Left ventricle myocardium inferior (tissue), 1 donor: ENCODE measurements at regions not wholly inside any gene's neighbourhood (a gene's known extent, or its start where the extent isn't known, plus 50 kb on each side); places are given as distances from the start of the nearest gene placed in this dataset.

Experiments
- DNase-seq: peaks from one replicate; pipeline ENCODE4 v3.0.0-alpha.2; 2020
- H3K27ac ChIP-seq: fragments of 200-600 bp; replicated peaks from 2 replicates; pipeline ENCODE4 v1.8.0; 2021
- H3K27me3 ChIP-seq: fragments of 200-600 bp; 2 replicates; pipeline ENCODE4 v1.8.0; 2021; ENCODE audit warnings: low read depth
- H3K36me3 ChIP-seq: fragments of 200-600 bp; 2 replicates; pipeline ENCODE4 v1.8.0; 2021
- H3K4me1 ChIP-seq: fragments of 200-600 bp; 2 replicates; pipeline ENCODE4 v1.8.0; 2021
- H3K4me3 ChIP-seq: fragments of 200-600 bp; 2 replicates; pipeline ENCODE4 v1.8.0; 2021; ENCODE audit warnings: mild to moderate bottlenecking, moderate library complexity
- H3K9me3 ChIP-seq: fragments of 200-600 bp; replicated peaks from 2 replicates; pipeline ENCODE4 v1.8.0; 2021
- intact Hi-C: fragments of 100-400 bp; cut with micrococcal nuclease; formaldehyde crosslinking; loops from one replicate; pipeline ENCODE4 v1.11.0; 2022
- TF ChIP-seq, protein P1 (sequence below): fragments of 200-600 bp; IDR thresholded peaks from 2 replicates; pipeline ENCODE4 v1.8.0; 2021; ENCODE audit warnings: antibody characterized with exemption, mild to moderate bottlenecking, borderline replicate concordance
- donor health status: DM: no; HTN: yes; CAD: no; lungs with severe emphysema.

DNA sequence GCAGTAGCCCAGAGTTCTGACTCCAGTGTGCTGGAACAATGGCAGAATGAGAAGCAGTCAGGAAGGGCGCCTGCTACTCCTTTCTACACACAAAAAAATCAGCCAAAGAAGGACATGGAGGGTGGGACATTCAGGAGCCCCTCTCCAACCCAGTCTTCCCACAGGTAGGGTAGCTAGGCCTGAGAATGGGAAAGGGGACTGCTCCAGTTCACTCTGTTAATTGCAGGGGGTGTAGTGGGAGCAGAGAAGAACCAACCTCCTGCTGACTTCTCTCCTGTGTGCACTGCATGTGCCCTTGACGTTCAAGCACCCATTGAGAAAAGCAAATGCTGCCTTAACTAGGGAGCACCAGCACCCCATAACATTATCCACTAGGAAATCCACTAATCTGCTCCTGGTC is 119.1 kb upstream of the IRX6 start:
- H3K9me3 ChIP-seq, result no peaks in the 10 kb centered on the region
- intact Hi-C loops, result no loop called here

DNA sequence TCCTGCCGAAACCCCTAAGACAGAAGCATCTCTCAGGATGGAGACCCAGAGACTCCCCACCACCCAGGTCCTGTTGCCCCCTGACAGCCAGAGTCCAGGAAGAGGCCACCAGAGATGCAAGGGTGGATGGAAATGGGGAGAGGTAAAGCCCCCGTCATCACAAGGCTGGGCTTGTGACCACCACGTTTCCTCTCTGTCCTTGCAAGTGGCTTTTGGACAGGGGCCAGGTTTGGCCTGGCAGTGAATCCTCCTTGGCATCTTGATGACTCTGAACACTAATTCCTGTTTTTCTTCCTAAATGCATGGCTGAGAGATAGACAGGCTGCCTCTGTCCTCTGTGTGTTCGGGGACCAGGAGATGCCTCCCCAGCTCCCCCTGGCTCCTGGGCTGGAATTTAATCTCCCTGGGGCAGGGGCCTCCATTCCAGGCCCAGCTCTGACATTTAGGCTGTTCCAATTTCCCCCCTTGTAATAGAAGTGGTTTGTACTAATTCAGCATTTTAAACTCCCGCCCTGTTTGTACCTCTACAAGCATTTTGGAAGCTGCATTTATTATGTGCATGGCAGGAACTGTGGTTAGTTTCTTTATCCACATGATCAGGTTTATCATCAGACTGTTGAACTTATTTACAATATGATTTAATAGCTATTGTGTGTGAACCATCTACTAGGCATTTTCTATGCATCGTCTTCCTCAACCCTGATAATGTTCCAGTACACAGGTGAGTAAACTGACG is 116.1 kb upstream of the IRX6 start:
- TF ChIP-seq, protein P1, sequence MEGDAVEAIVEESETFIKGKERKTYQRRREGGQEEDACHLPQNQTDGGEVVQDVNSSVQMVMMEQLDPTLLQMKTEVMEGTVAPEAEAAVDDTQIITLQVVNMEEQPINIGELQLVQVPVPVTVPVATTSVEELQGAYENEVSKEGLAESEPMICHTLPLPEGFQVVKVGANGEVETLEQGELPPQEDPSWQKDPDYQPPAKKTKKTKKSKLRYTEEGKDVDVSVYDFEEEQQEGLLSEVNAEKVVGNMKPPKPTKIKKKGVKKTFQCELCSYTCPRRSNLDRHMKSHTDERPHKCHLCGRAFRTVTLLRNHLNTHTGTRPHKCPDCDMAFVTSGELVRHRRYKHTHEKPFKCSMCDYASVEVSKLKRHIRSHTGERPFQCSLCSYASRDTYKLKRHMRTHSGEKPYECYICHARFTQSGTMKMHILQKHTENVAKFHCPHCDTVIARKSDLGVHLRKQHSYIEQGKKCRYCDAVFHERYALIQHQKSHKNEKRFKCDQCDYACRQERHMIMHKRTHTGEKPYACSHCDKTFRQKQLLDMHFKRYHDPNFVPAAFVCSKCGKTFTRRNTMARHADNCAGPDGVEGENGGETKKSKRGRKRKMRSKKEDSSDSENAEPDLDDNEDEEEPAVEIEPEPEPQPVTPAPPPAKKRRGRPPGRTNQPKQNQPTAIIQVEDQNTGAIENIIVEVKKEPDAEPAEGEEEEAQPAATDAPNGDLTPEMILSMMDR, result no peak

More for the DNA sequence above, 119.1 kb upstream of the IRX6 start:
- TF ChIP-seq, protein P1, result no peak
- no peaks in the 10 kb centered on the region for H3K4me1 ChIP-seq
- no peaks in the 10 kb centered on the region for H3K36me3 ChIP-seq
- peaks cover 34% of the 10 kb centered on the region for H3K27me3 ChIP-seq
- DNase-seq, result no peak
- H3K27ac ChIP-seq, result no peak overlapping the region
- no peak overlapping the region for H3K4me3 ChIP-seq

DNA sequence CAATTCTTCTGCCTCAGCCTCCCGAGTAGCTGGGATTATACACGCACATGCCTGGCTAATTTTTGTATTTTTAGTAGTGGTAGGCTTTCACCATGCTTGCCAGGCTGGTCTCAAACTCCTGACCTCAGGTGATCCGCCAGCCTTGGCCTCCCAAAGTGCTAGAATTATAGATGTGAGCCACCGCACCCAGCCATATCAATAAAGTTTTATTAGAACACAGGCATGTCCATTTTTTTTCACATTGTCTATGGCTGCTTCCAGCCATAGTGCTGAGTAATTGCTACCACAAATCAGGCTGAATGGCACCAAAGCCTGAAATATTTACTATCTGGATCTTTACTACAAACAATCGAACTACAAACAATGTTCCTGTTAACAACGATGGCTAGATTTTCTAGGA is 114.4 kb upstream of the IRX6 start:
- no peaks in the 10 kb centered on the region for H3K4me1 ChIP-seq
- H3K27me3 ChIP-seq, result peaks cover 46% of the 10 kb centered on the region
- intact Hi-C loops, result no loop called here
- H3K4me3 ChIP-seq, result no peak overlapping the region
- TF ChIP-seq, protein P1, result no peak
- H3K9me3 ChIP-seq, result no peaks in the 10 kb centered on the region
- no peak overlapping the region for H3K27ac ChIP-seq
- H3K36me3 ChIP-seq, result no peaks in the 10 kb centered on the region
- DNase-seq, result no peak

More for the DNA sequence above, 116.1 kb upstream of the IRX6 start:
- H3K27me3 ChIP-seq, result peaks cover 30% of the 10 kb centered on the region
- no peak for DNase-seq
- H3K36me3 ChIP-seq, result no peaks in the 10 kb centered on the region
- H3K27ac ChIP-seq, result no peak overlapping the region
- no peaks in the 10 kb centered on the region for H3K9me3 ChIP-seq
- no peak overlapping the region for H3K4me3 ChIP-seq
- no peaks in the 10 kb centered on the region for H3K4me1 ChIP-seq
- intact Hi-C loops, result no loop called here

DNA sequence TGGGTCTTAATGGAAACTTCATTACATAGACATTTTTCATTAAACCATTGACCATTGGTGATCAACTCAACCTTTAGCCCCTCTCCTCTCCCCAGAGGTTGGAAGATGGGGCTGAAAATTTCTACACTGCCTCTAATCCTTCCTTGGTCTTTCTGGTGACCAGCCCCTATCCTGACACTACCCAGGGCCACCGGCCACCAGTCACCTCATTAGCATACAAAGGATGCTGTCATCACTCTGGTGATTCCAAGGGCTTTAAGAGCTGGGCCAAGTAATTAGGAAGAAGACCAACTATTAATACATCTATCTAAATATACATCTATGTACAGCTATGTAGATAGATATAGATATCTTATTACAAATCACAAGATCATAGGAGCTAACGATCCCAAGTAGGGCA is 111.2 kb upstream of the IRX6 start:
- no peak for DNase-seq
- Histone ChIP-seq H3K9me3 (no peaks in the 10 kb centered on the region), H3K4me3 (no peak overlapping the region), H3K27me3 (peaks cover 49% of the 10 kb centered on the region), H3K36me3 (no peaks in the 10 kb centered on the region), H3K4me1 (no peaks in the 10 kb centered on the region), H3K27ac (no peak overlapping the region)
- intact Hi-C loops, result no loop called here
- TF ChIP-seq, protein P1, result no peak

DNA sequence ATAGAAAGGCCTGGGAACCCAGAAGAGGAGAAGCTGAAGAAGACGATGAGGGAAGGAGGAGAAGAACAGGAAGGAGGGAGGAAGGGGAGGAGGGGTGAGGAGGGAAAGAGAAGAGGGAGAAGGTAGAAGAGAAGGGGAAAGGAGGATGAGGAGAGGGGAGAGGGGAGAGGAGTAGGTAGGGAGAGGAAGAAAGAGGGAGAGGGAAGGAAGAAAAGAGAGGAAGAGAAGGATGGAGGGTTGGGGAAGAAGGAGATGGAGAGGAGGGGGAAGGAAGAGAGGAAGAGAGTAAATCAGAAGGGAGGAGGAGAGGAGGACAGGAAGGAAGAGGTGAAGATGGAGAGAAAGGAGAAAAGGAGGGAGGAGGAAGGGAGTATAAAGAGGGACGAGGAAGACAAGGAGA is 109.6 kb upstream of the IRX6 start:
- Histone ChIP-seq H3K4me3 (no peak overlapping the region), H3K9me3 (no peaks in the 10 kb centered on the region), H3K4me1 (no peaks in the 10 kb centered on the region), H3K36me3 (no peaks in the 10 kb centered on the region), H3K27ac (no peak overlapping the region), H3K27me3 (peaks cover 38% of the 10 kb centered on the region)
- DNase-seq, result no peak
- intact Hi-C loops, result no loop called here
- TF ChIP-seq, protein P1, result no peak
